HUES6 (cell line): ENCODE measurements at regions not wholly inside any gene's neighbourhood (a gene's known extent, or its start where the extent isn't known, plus 50 kb on each side); places are given as distances from the start of the nearest gene placed in this dataset.

ENCODE experiments used
- H3K27ac ChIP-seq: 2 replicates; pipeline ENCODE4 v1.7.0; 2013; ENCODE audit warnings: low read depth, mild to moderate bottlenecking, low read length, inconsistent platforms
- H3K27me3 ChIP-seq: 2 replicates; pipeline ENCODE4 v1.6.1; 2013; ENCODE audit warnings: low read length; ENCODE audit not compliant: control insufficient read depth, insufficient read depth
- H3K36me3 ChIP-seq: 2 replicates; pipeline ENCODE4 v1.6.1; 2013; ENCODE audit warnings: low read length; ENCODE audit not compliant: control insufficient read depth, insufficient read depth
- H3K4me1 ChIP-seq: 2 replicates; pipeline ENCODE4 v1.6.1; 2013; ENCODE audit warnings: low read length; ENCODE audit not compliant: control insufficient read depth, insufficient read depth
- H3K4me3 ChIP-seq: 2 replicates; pipeline ENCODE4 v1.5.1; 2013; ENCODE audit warnings: low read depth, low read length
- H3K9ac ChIP-seq: one replicate; pipeline ENCODE4 v1.6.1; 2013; ENCODE audit warnings: mild to moderate bottlenecking, low read length
- H3K9me3 ChIP-seq: 2 replicates; pipeline ENCODE4 v1.6.1; 2013; ENCODE audit warnings: low read depth, low read length; ENCODE audit not compliant: control insufficient read depth, insufficient read depth

DNA sequence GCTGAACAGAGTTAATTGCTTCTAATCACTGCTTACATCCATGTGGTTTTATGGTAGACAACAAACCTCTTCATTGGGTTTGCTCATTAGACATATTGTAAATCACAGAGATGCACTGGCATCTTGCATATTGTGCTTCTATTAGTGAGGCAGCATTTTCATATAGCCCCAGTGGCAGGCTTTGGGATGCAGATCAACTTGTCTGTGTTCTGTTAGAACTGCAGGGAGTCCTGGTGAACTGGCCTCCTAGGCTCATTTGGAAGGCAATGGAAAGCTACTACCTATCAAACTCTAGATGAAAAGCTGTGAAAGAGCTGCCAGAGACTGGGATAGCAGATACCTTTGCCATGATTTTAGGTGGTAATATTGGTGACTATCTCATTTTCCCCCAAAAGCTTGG lies 108.8 kb downstream of the NAA11 start:
- Histone ChIP-seq H3K27me3 (no peaks in the 10 kb centered on the region), H3K9ac (no peak overlapping the region), H3K36me3 (no peaks in the 10 kb centered on the region), H3K4me1 (peaks cover 6% of the 10 kb centered on the region; the same call in 1 of the 2 replicates), H3K9me3 (no peaks in the 10 kb centered on the region), H3K4me3 (no peak overlapping the region), H3K27ac (no peak overlapping the region)

- Histone ChIP-seq H3K36me3 (no peaks in the 10 kb centered on the region), H3K9ac (no peak overlapping the region), H3K27me3 (no peaks in the 10 kb centered on the region), H3K4me1 (peaks cover 6% of the 10 kb centered on the region; the same call in 1 of the 2 replicates), H3K9me3 (no peaks in the 10 kb centered on the region), H3K27ac (no peak overlapping the region), H3K4me3 (no peak overlapping the region)
Observed at GRCh38 chr4:79213702-79214101, 112.2 kb downstream of the NAA11 start.

GRCh38 chr4:79213010-79213409 lies 112.9 kb downstream of the NAA11 start:
- Histone ChIP-seq H3K27ac (no peak overlapping the region), H3K9ac (no peak overlapping the region), H3K4me1 (peaks cover 6% of the 10 kb centered on the region; the same call in 1 of the 2 replicates), H3K27me3 (no peaks in the 10 kb centered on the region), H3K36me3 (no peaks in the 10 kb centered on the region), H3K9me3 (no peaks in the 10 kb centered on the region), H3K4me3 (no peak overlapping the region)

GRCh38 chr4:79212311-79212710 lies 113.5 kb downstream of the NAA11 start:
- H3K4me1 ChIP-seq, result peaks cover 6% of the 10 kb centered on the region; the same call in 1 of the 2 replicates
- H3K27me3 ChIP-seq, result no peaks in the 10 kb centered on the region
- H3K36me3 ChIP-seq, result no peaks in the 10 kb centered on the region
- no peak overlapping the region for H3K4me3 ChIP-seq
- no peak overlapping the region for H3K27ac ChIP-seq
- H3K9me3 ChIP-seq, result no peaks in the 10 kb centered on the region
- no peak overlapping the region for H3K9ac ChIP-seq

GRCh38 chr4:79211490-79211889 lies 114.4 kb downstream of the NAA11 start:
- no peaks in the 10 kb centered on the region for H3K27me3 ChIP-seq
- no peaks in the 10 kb centered on the region for H3K36me3 ChIP-seq
- no peak overlapping the region for H3K27ac ChIP-seq
- no peak overlapping the region for H3K4me3 ChIP-seq
- H3K9me3 ChIP-seq, result no peaks in the 10 kb centered on the region
- no peak overlapping the region for H3K9ac ChIP-seq
- H3K4me1 ChIP-seq, result no peaks in the 10 kb centered on the region

DNA sequence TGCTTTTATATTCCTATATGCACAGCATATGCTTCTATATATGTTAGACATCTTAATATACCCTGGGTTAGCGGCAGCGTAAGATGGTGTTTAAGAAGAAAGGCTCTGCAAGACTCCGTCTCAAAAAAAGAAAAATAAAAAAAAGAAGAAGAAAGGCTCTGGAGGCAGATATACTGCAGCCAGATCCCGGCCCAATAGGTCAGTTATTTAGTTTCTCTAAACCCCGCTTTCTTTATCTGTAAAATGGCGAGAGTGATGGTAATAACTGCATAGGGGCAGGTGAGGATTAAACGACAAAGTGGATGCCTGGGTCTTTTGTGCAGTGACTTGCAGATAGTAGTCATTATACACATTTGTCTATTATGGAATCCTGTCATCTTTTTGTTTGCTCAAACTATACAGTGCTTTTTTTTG lies 115.2 kb downstream of the NAA11 start:
- H3K4me3 ChIP-seq, result no peak overlapping the region

GRCh38 chr4:79209822-79210635 lies 115.8 kb downstream of the NAA11 start:
- H3K4me3 ChIP-seq, result no peak overlapping the region
- H3K4me1 ChIP-seq, result no peaks in the 10 kb centered on the region
- no peak overlapping the region for H3K27ac ChIP-seq
- no peak overlapping the region for H3K9ac ChIP-seq
- no peaks in the 10 kb centered on the region for H3K36me3 ChIP-seq
- no peaks in the 10 kb centered on the region for H3K9me3 ChIP-seq
- H3K27me3 ChIP-seq, result no peaks in the 10 kb centered on the region

More for the DNA sequence above, 115.2 kb downstream of the NAA11 start:
- Histone ChIP-seq H3K4me1 (no peaks in the 10 kb centered on the region), H3K27ac (no peak overlapping the region), H3K9me3 (no peaks in the 10 kb centered on the region), H3K9ac (no peak overlapping the region), H3K27me3 (no peaks in the 10 kb centered on the region), H3K36me3 (no peaks in the 10 kb centered on the region)

- H3K9ac ChIP-seq, result no peak overlapping the region
- no peak overlapping the region for H3K27ac ChIP-seq
- H3K36me3 ChIP-seq, result no peaks in the 10 kb centered on the region
- H3K27me3 ChIP-seq, result no peaks in the 10 kb centered on the region
- H3K4me3 ChIP-seq, result no peak overlapping the region
- no peaks in the 10 kb centered on the region for H3K9me3 ChIP-seq
- no peaks in the 10 kb centered on the region for H3K4me1 ChIP-seq
Observed at GRCh38 chr4:79209081-79209480, 116.8 kb downstream of the NAA11 start.

DNA sequence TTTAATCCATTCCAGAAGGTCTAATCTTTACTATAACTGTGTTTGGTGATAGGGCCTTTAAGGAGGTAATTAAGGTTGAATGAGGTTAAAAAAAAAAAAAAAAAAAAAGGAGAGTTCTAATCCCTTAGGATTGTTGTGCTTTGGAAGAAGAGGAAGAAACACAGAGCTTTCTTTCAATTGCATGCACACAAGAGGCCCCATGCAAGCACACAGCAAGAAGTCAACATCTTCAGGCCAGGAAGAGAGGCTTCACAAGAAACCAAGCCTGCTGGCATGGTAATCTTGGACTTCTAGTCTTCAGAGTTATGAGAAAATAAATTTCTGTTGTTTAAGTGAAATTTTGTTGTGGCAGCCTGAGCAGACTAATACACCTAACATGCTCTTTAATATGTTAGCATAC lies 118.6 kb downstream of the NAA11 start:
- H3K4me3 ChIP-seq, result no peak overlapping the region
- H3K27me3 ChIP-seq, result no peaks in the 10 kb centered on the region
- no peak overlapping the region for H3K27ac ChIP-seq
- no peaks in the 10 kb centered on the region for H3K9me3 ChIP-seq
- no peak overlapping the region for H3K9ac ChIP-seq
- no peaks in the 10 kb centered on the region for H3K4me1 ChIP-seq
- H3K36me3 ChIP-seq, result no peaks in the 10 kb centered on the region

DNA sequence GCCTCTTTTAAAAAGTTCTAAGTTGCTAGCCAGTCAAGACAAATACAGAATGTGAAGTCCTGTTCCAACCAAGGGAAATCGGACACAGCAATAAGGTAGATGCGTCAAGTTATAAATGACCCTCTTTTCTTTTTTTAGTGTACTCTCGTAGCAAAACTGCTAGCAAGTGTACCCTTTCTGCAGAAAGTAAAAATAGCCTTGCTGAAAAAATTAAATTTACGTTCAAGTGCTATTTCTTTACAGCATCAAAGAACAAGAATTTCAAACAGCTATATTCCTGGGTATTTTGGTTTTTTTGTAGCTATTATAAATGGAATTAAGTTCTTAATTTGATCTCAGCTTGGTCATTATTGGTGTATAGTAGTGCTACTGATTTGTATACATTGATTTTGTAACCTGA lies 119.2 kb downstream of the NAA11 start:
- Histone ChIP-seq H3K4me1 (no peaks in the 10 kb centered on the region), H3K4me3 (no peak overlapping the region), H3K27me3 (no peaks in the 10 kb centered on the region), H3K27ac (no peak overlapping the region), H3K36me3 (no peaks in the 10 kb centered on the region), H3K9ac (no peak overlapping the region), H3K9me3 (no peaks in the 10 kb centered on the region)

- no peak overlapping the region for H3K4me3 ChIP-seq
- H3K9me3 ChIP-seq, result no peaks in the 10 kb centered on the region
- no peaks in the 10 kb centered on the region for H3K27me3 ChIP-seq
- no peaks in the 10 kb centered on the region for H3K36me3 ChIP-seq
- no peaks in the 10 kb centered on the region for H3K4me1 ChIP-seq
- no peak overlapping the region for H3K27ac ChIP-seq
- H3K9ac ChIP-seq, result no peak overlapping the region
Observed at GRCh38 chr4:79205121-79205520, 120.7 kb downstream of the NAA11 start.
